IPS DF 4.7 (cell line): ENCODE measurements at regions not wholly inside any gene's neighbourhood (a gene's known extent, or its start where the extent isn't known, plus 50 kb on each side); places are given as distances from the start of the nearest gene placed in this dataset.

Experiments
- DNase-seq: peaks from one replicate; pipeline ENCODE4 v3.0.0-alpha.2; 2013; ENCODE audit warnings: low spot score; ENCODE audit errors: extremely low read depth

DNA sequence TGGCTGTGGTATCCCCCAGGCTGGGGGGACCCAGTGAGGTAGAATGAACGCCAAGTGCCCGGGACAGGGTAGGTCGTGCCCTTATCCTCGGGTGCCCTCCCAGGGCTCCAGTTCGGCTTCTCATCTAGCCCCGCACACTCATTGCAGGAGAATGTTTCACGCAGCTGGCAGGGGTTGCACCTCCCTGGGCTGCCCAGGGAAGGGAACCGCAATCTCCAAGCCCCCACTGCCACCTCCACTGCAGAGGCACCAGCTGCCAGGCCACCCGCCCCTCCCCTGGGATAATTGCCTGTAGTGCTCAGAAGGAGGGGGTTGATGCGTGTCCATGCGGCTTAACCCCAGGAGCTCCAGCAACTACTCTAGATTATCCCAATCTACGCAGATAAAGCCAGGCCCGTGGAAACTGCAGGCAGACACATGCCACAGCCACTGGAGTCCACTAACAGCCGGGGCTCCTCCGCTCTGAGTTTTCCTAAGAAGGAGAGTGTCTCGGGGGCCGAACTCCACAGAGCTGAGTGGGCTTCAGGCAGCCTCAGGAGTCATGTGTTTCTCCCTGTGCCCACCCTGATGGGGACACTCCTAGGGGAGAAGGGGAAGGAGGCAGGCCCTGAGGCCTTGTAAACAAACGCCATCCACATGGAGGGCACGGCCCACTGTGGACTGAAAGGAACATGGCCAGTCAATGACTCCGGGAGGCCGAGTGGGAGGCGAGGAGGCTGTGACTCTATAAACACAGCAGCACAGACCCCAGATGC lies 137.2 kb upstream of the IQSEC1 start:
- no peak for DNase-seq

DNA sequence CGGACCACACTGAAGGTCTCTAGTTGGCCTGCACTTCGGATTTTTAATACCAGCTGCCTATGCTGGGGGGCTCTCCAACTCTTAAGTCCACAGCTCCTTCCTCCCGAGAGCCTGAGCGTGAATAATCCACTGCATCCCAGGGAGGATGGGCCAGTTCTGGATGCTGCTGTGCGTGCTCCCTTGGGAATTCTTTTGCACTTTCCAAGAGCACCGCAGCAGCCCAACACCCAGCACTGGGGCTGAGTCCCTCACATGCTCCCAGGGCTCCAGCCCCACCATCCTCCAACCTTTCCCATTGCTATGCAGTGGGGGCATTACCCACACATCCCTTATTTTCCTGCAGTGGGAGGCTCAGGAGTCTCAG lies 136.4 kb upstream of the IQSEC1 start:
- no peak for DNase-seq

DNA sequence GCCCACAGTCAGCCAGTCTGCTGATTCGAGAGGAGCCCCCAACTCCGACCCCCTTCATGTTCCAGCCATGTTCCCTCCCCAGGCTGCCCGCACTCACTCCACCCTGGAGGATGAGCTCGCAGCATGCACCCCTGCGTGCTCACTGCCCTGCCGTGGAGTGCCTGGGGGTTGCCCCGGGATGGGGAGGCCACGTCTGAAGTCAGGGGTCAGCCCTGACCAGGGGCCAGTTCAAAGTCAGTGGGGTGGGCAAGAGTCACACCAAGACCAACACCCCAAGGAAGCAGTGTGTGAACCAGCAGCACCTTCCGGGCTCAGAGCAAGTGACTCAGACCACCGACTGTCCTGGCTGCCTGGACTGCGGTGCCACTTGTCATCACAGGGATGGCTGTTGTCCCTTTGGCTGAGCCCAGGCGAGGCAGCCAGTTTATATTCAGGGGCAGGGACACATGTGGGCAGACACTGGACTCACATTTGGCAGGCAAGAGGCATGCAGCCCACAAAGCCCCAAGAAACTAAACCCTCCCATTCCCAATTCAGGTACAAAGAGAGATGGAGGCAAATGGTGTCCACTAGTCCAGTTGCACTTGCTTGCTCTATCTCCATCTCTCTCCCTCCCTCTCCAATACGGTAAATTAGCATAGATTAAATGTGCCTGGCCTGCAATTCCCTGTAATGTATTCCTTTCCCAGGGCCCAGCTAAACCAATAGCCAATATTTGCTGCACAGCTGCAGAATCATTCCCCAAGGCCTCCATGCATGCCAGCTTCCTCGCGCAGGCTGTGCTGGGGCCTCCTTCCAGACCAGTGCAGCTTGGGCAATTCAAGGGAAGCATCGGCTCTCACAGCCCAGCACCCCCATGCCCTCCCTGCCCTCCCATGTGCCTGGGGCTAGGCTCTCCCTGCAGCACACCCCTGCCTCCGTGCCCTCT lies 135.7 kb upstream of the IQSEC1 start:
- no peak for DNase-seq

DNA sequence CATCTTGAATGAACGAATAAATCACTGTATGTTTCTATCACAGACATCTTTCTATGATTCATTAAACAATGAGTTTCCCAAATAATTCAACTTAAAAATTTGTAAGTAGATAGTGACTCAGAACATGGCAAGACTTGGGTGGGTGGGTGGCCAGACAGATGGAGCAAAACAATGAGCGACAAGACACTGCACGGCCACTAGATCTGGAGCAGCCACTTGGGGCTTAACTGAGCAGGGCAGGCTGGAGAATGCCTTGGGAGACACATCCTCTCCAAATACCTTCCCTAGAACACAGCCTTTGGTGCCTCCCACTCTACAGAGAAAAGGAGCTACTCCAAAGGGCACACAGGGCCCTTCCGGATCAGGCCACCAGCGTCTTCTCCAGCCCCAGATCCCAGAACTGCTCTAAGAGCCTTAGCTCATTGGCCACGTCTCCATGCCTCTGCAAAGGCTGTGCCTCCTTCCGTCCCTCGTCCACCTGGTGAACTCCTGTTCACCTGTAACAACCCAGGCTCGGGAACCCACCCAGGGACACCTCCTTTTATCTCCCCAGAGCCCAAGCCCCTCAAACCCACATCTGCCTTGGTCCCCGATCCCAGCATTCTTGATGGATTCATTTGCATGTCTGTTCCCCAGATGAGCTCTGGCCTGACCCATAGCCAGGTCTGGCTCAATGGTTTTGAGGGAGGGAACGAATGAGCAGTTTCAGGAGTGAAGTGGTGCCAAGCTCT lies 134.9 kb upstream of the IQSEC1 start:
- no peak for DNase-seq

DNA sequence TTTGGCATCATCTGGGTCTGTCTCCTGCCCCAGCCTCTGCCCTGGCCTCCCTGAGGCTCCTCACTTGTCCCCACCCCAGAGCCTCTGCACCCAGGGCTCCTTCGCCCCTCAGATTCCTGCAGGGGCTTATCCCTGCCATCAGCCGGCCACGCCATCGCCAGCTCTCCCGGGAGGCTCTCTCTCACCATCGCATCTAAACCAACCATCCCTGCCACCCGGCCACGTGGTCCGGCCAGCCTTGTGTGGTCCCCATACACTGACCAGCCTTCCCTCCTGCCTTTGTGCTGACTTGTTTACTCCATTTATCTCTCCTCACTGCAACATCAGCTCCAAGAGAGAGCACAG lies 134.3 kb upstream of the IQSEC1 start:
- no peak for DNase-seq

DNA sequence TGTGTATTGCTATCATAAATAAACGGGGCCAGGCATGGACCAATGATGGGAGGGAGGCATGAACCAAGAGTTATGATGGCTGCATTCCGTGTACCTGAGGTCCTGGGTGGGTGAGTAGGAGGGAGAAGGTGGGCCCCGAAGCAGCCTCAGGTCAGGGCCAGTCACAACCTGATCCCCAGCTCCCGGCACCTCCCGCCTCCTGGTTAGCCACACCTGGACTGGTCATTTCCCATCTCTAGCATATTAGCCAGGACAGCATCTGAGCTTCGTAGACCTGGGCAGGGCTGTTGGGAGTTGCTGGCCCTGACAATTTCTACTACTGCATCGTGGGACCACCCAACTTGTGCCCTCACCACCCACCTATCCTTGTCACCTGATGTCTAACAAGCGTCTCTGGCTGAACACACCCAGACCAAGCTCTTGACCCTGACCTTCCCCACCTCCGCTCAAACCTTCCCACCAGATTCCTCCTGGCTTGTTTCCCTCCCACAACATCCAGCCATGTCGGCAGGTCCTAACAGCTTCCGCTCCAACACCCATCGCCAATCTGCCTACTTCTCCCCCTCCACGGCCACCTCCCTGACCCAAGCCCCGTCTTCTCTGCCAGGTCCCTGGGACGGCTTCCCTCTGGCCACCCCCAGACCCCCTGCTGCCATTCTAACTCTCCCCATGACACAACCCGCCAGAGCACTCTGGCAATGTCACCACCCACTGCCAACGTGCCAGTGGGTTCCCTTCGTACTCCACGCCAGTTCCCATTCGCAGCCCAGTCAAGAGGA lies 133.8 kb upstream of the IQSEC1 start:
- DNase-seq = no peak

DNA sequence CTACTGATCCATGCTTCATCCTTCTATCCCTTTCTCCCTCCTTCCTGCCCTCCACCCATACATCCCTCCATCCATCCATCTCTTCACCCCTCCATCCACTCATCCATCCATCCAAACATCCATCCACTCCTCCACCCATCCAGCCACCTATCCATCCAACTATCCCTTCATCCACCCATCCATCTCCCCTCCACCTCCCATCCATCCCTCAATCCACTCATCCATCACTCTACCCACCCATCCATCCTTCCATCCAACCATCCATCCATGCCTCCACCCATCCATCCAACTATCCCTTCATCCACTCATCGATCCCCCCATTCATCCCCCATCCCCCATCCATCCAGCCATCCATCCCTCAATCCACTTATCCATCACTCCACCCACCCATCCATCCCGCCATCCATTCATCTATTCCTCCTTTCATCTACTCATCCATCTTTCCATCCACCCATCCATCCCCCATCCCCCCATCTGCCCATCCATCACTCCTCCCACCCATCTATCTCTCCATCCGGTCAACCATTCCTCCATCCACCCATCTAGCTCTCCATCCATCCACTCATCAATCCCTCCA lies 132.4 kb upstream of the IQSEC1 start:
- DNase-seq = no peak

DNA sequence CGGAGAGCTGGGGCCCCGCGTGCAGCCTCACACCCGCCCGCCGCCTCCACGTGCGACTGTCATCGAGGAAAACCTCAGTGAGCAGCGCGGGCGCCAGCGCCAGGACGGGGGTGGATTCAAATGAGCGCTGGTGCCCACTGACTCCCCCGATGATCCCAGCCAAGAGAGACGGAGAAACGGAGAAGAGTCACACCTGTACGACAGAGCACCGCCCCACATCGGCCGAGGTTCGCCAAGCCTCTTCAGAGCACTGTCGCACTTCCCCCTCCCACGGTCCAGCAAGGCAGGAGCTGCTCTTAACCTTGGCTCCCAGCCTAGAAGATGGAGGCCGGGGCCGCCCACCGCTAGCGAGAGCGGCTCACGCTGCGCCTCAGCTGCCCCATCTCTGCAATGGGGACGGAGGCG lies 130.9 kb upstream of the IQSEC1 start:
- no peak for DNase-seq

DNA sequence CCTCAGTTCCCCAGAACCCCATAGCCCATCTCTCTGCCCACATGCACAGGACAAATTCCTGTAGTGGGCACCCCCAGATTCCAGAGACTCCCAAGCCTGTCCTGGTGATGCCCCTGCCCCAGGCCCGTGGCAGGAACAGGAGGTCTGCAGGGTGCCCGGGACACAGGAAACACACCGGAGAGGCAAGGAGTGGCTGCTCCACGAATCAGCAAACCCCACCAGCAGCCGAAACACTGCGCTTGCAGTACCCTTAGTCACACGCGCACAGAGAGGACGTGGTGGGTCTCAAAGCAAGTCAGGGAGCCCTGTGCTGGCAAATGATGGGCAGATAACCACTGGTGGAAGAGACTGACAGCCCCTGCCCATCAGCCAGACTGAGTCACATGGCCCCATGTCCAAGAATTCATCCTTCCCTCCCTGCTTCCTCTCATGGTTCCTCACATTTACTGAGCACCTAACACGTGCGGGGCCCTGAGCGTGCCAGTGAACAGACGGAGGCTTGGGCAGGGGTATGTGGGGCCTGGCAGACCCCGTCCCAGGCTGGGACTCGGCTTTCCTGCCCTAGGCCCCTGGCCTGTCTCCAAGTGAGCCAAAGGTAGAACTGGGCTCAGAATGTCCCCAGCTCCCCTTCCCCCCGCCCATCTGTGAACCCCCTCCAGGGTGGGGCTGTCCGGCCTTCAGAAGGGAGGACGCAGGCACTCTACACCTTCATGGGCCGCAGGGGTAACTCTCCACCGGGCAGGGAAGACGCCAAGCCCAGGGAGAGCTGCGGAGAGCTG lies 130.4 kb upstream of the IQSEC1 start:
- no peak for DNase-seq

DNA sequence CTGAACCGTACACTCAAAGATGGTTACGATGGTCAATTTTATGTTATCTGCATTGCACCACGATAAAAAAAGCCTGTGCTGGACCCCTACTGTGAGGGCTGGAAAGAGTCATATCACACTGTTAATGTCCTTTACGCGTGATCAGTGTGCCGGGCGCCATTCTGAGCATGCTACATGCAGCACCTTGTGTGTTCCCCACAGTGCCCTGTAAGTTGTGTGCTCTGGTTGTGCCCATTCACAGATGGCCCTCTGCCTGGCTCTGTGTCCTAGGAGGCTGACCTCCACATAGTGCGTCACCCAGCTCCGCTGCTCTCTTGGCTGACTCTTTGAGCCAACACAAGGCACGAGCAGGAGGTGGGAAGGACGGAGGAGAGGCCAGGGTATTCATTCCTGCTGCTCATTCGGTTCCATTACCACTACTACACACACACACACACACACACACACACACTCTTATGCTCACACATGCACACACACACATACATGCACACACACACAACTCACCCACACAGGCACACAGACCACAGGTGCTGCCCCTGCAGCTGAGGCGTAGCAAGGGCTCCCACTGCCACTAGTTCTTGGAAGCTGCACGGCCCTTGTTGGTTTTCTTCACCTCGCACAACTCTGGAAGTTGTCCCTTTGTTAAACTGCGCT lies 129.6 kb upstream of the IQSEC1 start:
- DNase-seq = no peak

DNA sequence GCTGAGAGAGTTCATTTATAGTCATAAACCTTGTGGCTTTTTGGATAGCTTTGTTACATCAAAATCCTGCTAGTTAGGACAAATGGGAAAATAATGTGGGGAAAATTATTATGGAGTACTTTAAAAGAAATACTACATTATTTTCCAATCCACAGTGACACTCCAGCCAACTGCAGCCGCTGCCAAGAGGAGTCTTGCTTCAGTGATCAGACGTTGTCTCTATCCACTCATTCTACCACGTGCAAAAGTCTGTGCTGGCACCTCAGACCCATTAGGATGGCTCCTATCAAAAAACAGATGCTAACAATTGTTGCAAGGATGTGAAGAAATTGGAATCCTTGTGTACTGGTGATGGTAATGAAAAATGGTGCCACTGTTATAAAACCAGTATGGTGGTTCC lies 128.6 kb upstream of the IQSEC1 start:
- DNase-seq = no peak

DNA sequence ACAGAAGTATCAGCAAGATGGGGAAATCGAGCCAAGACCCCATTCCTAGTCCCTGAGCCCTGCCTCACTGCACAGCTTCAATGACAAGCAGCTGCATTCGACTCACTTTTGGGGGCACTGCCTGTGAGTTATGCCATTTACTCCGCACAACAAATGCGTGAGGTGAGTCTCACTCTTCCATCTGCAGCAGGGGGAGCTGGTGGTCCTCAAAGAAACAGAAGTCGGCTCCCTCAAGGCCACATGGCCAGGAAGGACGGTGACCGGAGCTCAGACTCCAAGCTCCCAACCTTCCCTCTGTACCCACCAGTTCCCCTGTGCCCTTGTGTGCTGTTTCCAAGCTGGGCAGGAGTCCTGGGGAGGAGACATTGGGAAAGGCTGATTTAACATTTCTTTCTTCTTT lies 127.7 kb upstream of the IQSEC1 start:
- DNase-seq = no peak

DNA sequence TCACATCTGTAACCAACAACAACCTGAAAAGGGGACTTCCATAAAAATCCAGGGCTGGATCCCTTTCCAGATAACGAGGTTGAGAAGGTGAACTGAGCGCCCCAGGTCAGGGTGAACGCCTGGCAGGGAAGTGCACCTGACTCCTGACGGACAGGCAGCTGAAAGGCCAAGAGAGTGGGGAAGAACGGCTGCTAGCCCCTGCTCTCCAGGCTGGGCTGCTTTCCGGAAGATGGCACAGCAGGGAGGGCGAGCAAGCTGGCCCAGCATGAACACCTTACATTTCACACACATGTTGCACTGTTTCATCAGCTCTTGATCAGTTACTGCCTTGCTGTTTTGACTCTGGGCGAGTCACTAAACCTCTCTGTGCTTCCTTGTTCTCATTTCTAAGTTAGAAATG lies 127.2 kb upstream of the IQSEC1 start:
- no peak for DNase-seq

DNA sequence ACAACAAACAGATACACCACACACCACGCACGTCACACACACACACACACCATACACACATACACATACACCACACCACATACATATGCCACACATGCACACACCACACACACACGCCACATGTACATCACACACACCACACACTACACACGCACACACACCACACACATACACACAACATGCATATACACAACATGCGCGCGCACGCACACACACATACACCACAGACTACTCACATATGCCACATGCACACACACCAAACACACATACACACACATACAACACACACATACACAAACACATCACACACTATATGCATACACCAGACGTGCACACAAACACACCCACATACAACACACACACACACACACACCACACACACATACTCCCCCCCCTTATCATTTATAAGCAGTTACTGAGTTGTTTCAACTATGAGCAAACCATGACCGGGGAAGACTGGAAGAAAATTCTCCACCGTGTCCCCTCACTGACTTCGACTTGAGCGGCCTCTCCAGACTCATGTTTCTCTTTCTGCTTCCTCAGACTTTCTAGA lies 126.7 kb upstream of the IQSEC1 start:
- DNase-seq = no peak

DNA sequence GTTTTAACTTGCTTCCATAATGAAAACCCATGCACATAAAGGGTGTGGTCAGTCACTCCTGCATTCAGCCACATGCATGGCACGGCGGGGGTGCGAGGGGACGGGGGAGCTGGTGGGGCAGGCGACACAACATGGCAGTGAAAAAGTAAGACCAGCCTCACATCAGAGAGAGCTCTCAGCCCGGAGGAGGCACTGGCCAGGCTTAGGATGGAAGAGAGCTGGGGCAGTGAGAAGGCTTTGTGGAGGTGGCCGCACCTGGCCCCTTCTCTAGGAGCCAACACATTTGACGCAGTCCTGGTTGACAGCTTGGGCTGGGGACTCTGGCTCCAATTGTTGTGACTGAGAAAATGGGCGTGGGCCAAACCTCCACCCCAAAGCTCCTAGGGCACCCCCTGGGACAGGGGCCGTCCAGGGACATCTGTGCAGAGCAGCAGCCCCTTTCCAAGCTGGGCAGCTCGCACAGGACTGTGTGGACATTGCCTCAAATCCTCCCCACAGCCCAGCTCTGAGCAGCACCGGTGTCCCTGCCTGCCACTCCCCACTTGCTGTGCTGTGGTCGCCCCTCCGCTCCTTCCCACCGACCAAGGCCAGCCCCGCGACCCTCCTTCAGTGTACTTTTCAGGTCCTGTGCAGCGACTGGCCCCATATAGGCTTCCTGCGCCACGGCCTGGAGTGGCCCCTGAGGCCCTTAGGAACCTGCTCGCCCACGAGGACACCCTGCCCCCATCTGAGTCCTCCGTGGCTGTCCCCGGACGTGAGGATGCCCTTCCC lies 126.0 kb upstream of the IQSEC1 start:
- DNase-seq = no peak

DNA sequence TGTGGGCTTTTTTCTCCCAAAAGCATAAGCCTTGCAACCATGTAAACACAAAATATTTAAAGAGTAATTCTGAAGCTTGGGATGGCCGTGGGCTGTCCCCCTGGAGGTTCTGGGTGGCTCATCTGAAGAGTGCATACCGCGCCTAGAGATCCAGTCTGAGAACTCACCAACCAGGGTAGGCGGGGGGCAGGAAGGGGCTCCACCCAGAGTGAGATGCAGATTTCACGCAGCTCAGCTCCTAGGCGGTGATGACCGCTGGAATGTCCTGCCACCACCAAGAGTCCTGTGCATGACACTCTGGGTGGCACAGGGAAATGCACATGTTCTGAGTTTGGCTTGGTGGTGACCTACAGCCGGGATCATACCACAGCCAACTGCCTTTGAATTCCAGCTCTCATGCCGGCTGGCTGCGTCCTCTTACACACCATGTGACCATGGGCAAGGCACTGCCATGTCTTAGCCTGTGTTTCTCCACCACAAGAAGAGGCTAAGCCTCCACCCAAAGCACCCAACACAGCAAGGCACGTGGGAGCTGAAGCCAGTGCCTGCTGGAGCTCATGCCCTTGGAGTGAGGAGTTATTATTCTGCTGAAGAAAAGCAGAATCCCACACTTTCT lies 125.1 kb upstream of the IQSEC1 start:
- no peak for DNase-seq

DNA sequence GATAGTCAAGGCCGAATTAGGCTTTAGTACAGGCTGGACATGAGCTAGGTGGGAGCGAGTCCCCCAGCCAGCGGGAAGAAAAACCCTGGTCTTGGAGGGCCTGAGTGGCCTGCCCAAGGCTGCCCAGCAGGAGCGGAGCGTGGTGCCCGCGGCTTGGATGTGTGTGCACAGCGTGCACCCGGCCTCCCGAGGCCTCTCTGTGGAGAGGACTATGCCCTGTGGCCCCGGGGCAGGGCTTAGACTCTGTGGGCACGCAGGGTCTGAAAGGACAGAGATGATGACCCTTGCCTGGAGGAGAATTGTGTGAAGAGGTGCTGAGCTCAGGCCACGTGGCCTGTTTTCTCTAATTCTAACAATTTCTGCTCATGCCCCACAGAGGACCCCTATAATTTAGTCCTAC lies 124.6 kb upstream of the IQSEC1 start:
- no peak for DNase-seq

DNA sequence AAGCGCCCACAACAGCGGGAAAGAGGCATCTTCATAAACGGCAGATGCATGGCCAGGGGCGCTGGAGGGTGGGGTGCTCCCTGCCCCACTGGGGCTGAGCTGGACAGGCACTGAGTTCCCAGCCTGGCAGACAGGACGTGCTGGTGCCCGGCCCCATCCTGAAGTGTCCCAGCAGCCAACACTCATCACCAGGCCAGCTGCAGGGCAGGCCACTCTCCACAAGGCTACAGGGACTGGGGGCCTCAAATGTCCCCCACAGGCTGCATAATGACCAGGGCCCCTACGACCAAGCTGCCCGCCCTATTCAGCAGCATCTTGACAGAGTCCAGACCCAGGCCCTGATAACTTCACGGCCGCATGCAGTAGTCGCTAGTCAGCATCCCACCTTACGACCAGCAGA lies 124.1 kb upstream of the IQSEC1 start:
- DNase-seq = no peak
